H4 (cell line): ENCODE measurements at regions not wholly inside any gene's neighbourhood (a gene's known extent, or its start where the extent isn't known, plus 50 kb on each side); places are given as distances from the start of the nearest gene placed in this dataset.

Source experiments
- DNase-seq: peaks from one replicate; pipeline ENCODE4 v3.0.0-alpha.2; 2015; ENCODE audit warnings: low spot score

- DNase-seq: no peak
Measured at GRCh38 chr11:87430821-87431220, 393.1 kb downstream of the TMEM135 start.

GRCh38 chr11:87429996-87430395 lies 392.3 kb downstream of the TMEM135 start:
- DNase-seq: no peak

GRCh38 chr11:87428266-87428665 lies 390.5 kb downstream of the TMEM135 start:
- no peak for DNase-seq

GRCh38 chr11:87425943-87426342 lies 388.2 kb downstream of the TMEM135 start:
- no peak for DNase-seq

GRCh38 chr11:87425391-87425790 lies 387.7 kb downstream of the TMEM135 start:
- DNase-seq: no peak

GRCh38 chr11:87423161-87423560 lies 385.4 kb downstream of the TMEM135 start:
- DNase-seq: no peak

- no peak for DNase-seq
Measured at GRCh38 chr11:87422566-87422965, 384.8 kb downstream of the TMEM135 start.

- peak; percentile 76 for DNase-seq
Measured at GRCh38 chr11:87421422-87421821, 383.7 kb downstream of the TMEM135 start.

- no peak for DNase-seq
Measured at GRCh38 chr11:87417951-87418350, 380.2 kb downstream of the TMEM135 start.

GRCh38 chr11:87405843-87406242 lies 368.1 kb downstream of the TMEM135 start:
- no peak for DNase-seq

GRCh38 chr11:87405356-87405755 lies 367.6 kb downstream of the TMEM135 start:
- no peak for DNase-seq

GRCh38 chr11:87401653-87402052 lies 363.9 kb downstream of the TMEM135 start:
- no peak for DNase-seq

- no peak for DNase-seq
Measured at GRCh38 chr11:87399341-87399740, 361.6 kb downstream of the TMEM135 start.

GRCh38 chr11:87398931-87399330 lies 361.2 kb downstream of the TMEM135 start:
- DNase-seq: no peak

- peak; percentile 17 for DNase-seq
Measured at GRCh38 chr11:87397011-87397865, 359.5 kb downstream of the TMEM135 start.

GRCh38 chr11:87394924-87395323 lies 357.2 kb downstream of the TMEM135 start:
- DNase-seq: no peak

GRCh38 chr11:87392665-87393064 lies 354.9 kb downstream of the TMEM135 start:
- no peak for DNase-seq

- DNase-seq: no peak
Measured at GRCh38 chr11:87391496-87391895, 353.8 kb downstream of the TMEM135 start.

- no peak for DNase-seq
Measured at GRCh38 chr11:87384078-87384729, 346.5 kb downstream of the TMEM135 start.

- no peak for DNase-seq
Measured at GRCh38 chr11:87374038-87374807, 336.5 kb downstream of the TMEM135 start.
